Lower leg skin (tissue), 3 donors: ENCODE measurements at regions not wholly inside any gene's neighbourhood (a gene's known extent, or its start where the extent isn't known, plus 50 kb on each side); places are given as distances from the start of the nearest gene placed in this dataset.

Experiments used
- POLR2A ChIP-seq, 2 donors: fragments of 450-650 bp; IDR thresholded peaks; one replicate each; pipeline ENCODE4 v1.6.1; 2016 to 2017; ENCODE audit warnings: antibody characterized with exemption in 2 of 2, mild to moderate bottlenecking in 1 of 2, moderate library complexity in 1 of 2
- TF ChIP-seq, protein P1 (sequence below), 3 donors: fragments of 450-650 bp; IDR thresholded peaks; one replicate each; pipeline ENCODE4 v1.5.1; 2016; ENCODE audit warnings: antibody characterized with exemption in 3 of 3, mild to moderate bottlenecking in 3 of 3, moderate library complexity in 2 of 3

- TF ChIP-seq, protein P1, sequence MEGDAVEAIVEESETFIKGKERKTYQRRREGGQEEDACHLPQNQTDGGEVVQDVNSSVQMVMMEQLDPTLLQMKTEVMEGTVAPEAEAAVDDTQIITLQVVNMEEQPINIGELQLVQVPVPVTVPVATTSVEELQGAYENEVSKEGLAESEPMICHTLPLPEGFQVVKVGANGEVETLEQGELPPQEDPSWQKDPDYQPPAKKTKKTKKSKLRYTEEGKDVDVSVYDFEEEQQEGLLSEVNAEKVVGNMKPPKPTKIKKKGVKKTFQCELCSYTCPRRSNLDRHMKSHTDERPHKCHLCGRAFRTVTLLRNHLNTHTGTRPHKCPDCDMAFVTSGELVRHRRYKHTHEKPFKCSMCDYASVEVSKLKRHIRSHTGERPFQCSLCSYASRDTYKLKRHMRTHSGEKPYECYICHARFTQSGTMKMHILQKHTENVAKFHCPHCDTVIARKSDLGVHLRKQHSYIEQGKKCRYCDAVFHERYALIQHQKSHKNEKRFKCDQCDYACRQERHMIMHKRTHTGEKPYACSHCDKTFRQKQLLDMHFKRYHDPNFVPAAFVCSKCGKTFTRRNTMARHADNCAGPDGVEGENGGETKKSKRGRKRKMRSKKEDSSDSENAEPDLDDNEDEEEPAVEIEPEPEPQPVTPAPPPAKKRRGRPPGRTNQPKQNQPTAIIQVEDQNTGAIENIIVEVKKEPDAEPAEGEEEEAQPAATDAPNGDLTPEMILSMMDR (IDR thresholded peaks at IDR 0.05), result no peak
- TF ChIP-seq POLR2A (IDR thresholded peaks at IDR 0.05), result no peak
Measured at GRCh38 chr13:78161266-78161665, 242.6 kb upstream of the EDNRB start.
